ENCODE measurements at regions not wholly inside any gene's neighbourhood (a gene's known extent, or its start where the extent isn't known, plus 50 kb on each side); places are given as distances from the start of the nearest gene placed in this dataset.
A peak's percentile ranks its signal among the peaks of the same experiment; 100 is the strongest.

GRCh38 chr11:116505298-116506262 lies 267.2 kb downstream of the BUD13 start:
- no peak for DNase-seq (ENCODE audit: low spot score)

- DNase-seq (ENCODE audit: low spot score): no peak
Measured at GRCh38 chr11:116504541-116505297, 268.1 kb downstream of the BUD13 start.

GRCh38 chr11:116503216-116504160 lies 269.3 kb downstream of the BUD13 start:
- no peak for DNase-seq (ENCODE audit: low spot score)

- no peak for DNase-seq (ENCODE audit: low spot score)
Measured at GRCh38 chr11:116502641-116503061, 270.1 kb downstream of the BUD13 start.

- DNase-seq (ENCODE audit: low spot score): no peak
Measured at GRCh38 chr11:116501728-116502127, 271.1 kb downstream of the BUD13 start.

GRCh38 chr11:116500947-116501602 lies 271.7 kb downstream of the BUD13 start:
- no peak for DNase-seq (ENCODE audit: low spot score)

- no peak for DNase-seq (ENCODE audit: low spot score)
Measured at GRCh38 chr11:116500026-116500946, 272.5 kb downstream of the BUD13 start.

- DNase-seq (ENCODE audit: low spot score): peak; percentile 73
Measured at GRCh38 chr11:116499396-116500003, 273.3 kb downstream of the BUD13 start.

GRCh38 chr11:116498161-116498560 lies 274.6 kb downstream of the BUD13 start:
- no peak for DNase-seq (ENCODE audit: low spot score)

- DNase-seq (ENCODE audit: low spot score): no peak
Measured at GRCh38 chr11:116492600-116492999, 280.2 kb downstream of the BUD13 start.

- no peak for DNase-seq (ENCODE audit: low spot score)
Measured at GRCh38 chr11:116488836-116489389, 283.9 kb downstream of the BUD13 start.

GRCh38 chr11:116485425-116485824 lies 287.4 kb downstream of the BUD13 start:
- no peak for DNase-seq (ENCODE audit: low spot score)

GRCh38 chr11:116482716-116483115 lies 290.1 kb downstream of the BUD13 start:
- no peak for DNase-seq (ENCODE audit: low spot score)

GRCh38 chr11:116481126-116481675 lies 291.6 kb downstream of the BUD13 start:
- no peak for DNase-seq (ENCODE audit: low spot score)

- DNase-seq (ENCODE audit: low spot score): no peak
Measured at GRCh38 chr11:116478669-116479668, 293.8 kb downstream of the BUD13 start.

GRCh38 chr11:116478205-116478604 lies 294.6 kb downstream of the BUD13 start:
- DNase-seq (ENCODE audit: low spot score): no peak

GRCh38 chr11:116473790-116474346 lies 298.9 kb downstream of the BUD13 start:
- no peak for DNase-seq (ENCODE audit: low spot score)

Measured in kidney capillary endothelial cell (primary cell).